ENCODE measurements at regions not wholly inside any gene's neighbourhood (a gene's known extent, or its start where the extent isn't known, plus 50 kb on each side); places are given as distances from the start of the nearest gene placed in this dataset.

DNA sequence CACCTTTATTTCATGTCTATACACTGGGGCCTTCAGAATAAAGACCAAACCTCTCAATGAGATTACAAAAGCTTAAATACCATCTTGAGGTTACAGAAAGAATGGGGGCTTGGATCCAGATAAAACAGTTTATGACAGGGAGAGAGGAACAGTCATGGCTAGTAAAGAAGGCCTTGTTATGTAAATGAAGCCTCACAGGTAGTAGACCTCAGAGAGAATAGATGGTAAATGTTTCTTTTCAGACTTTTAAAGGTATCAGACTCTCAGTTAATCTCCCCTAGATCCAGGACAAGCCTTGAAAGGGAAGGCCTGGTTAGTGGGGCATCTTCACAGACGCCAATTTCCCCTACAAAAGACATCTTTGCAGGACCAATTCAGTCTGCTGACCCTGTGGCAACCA lies 1325.6 kb downstream of the HACE1 start:
- intact Hi-C loops (cut with micrococcal nuclease; ENCODE audit: unreplicated experiment) (no loop called here), in situ Hi-C loops (cut with HindIII; ENCODE audit: low pct_unique_long_range_greater_than_20kb, low sequenced_read_pairs) (no loop called here)
- no peaks in the 10 kb centered on the region for H3K27me3 ChIP-seq (ENCODE audit: control insufficient read depth, insufficient read depth, low read length)
- DNase-seq (ENCODE audit: low read depth, low spot score) (no peak), ATAC-seq (no peak)
- no peak for TF ChIP-seq POLR2AphosphoS5 (IDR thresholded peaks at IDR 0.05; ENCODE audit: low read depth, low read length)
- TF ChIP-seq CTCF (IDR thresholded peaks at IDR 0.05): no peak
- TF ChIP-seq TCF7L2 (IDR thresholded peaks at IDR 0.05; ENCODE audit: low read depth, low read length): no peak
- TF ChIP-seq, protein P1, sequence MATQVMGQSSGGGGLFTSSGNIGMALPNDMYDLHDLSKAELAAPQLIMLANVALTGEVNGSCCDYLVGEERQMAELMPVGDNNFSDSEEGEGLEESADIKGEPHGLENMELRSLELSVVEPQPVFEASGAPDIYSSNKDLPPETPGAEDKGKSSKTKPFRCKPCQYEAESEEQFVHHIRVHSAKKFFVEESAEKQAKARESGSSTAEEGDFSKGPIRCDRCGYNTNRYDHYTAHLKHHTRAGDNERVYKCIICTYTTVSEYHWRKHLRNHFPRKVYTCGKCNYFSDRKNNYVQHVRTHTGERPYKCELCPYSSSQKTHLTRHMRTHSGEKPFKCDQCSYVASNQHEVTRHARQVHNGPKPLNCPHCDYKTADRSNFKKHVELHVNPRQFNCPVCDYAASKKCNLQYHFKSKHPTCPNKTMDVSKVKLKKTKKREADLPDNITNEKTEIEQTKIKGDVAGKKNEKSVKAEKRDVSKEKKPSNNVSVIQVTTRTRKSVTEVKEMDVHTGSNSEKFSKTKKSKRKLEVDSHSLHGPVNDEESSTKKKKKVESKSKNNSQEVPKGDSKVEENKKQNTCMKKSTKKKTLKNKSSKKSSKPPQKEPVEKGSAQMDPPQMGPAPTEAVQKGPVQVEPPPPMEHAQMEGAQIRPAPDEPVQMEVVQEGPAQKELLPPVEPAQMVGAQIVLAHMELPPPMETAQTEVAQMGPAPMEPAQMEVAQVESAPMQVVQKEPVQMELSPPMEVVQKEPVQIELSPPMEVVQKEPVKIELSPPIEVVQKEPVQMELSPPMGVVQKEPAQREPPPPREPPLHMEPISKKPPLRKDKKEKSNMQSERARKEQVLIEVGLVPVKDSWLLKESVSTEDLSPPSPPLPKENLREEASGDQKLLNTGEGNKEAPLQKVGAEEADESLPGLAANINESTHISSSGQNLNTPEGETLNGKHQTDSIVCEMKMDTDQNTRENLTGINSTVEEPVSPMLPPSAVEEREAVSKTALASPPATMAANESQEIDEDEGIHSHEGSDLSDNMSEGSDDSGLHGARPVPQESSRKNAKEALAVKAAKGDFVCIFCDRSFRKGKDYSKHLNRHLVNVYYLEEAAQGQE (IDR thresholded peaks at IDR 0.05; ENCODE audit: insufficient read depth in 1 of 2, low read depth in 2 of 2, low read length in 1 of 2): no peak
- no peak for TF ChIP-seq SIN3A (IDR thresholded peaks at IDR 0.05; ENCODE audit: borderline replicate concordance, insufficient read depth, low read depth, low read length)
- no peak overlapping the region for H3K27ac ChIP-seq (ENCODE audit: low read length)
- no peaks in the 10 kb centered on the region for H3K9me3 ChIP-seq (ENCODE audit: control insufficient read depth, insufficient read depth, low read depth, low read length)
- no peaks in the 10 kb centered on the region for H3K36me3 ChIP-seq (ENCODE audit: control insufficient read depth, insufficient read depth, low read length)
- ChIA-PET POLR2A (no interaction called here), CTCF (no interaction called here)
- BruUV-seq (replicated peaks): no TSS peak
- no peaks in the 10 kb centered on the region for H3K4me1 ChIP-seq (ENCODE audit: control insufficient read depth, insufficient read depth, low read length)
- H3K4me3 ChIP-seq (ENCODE audit: low read depth in 2 of 2, low read length in 2 of 2): no peak overlapping the region

DNA sequence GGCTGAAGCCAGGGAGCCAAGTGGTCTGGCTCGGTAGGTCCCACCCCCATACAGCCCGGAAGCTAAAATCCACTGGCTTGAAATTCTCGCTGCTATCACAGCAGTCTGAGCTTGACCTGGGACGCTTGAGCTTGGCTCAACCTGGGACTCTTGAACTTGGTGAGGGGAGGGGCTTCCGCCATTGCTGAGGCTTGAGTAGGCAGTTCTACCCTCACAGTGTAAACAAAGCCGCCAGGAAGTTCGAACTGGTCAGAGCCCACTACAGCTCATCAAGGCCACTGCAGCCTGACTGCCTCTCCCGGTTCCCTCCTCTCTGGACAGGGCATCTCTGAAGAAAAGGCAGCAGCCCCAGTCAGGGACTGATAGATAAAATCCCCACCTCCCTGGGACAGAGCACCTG lies 1337.7 kb downstream of the HACE1 start:
- H3K36me3 ChIP-seq (ENCODE audit: control insufficient read depth, insufficient read depth, low read length): no peaks in the 10 kb centered on the region
- H3K9me3 ChIP-seq (ENCODE audit: control insufficient read depth, insufficient read depth, low read depth, low read length): no peaks in the 10 kb centered on the region
- ATAC-seq: no peak
- H3K4me3 ChIP-seq (ENCODE audit: low read depth in 2 of 2, low read length in 2 of 2): no peak overlapping the region
- intact Hi-C loops (cut with micrococcal nuclease; ENCODE audit: unreplicated experiment) (no loop called here), in situ Hi-C loops (cut with HindIII; ENCODE audit: low pct_unique_long_range_greater_than_20kb, low sequenced_read_pairs) (no loop called here)
- no peak overlapping the region for H3K27ac ChIP-seq (ENCODE audit: low read length)
- CTCF ChIA-PET: no interaction called here
- BruUV-seq (replicated peaks): no TSS peak
- no peaks in the 10 kb centered on the region for H3K27me3 ChIP-seq (ENCODE audit: control insufficient read depth, insufficient read depth, low read length)
- no peak for DNase-seq (ENCODE audit: low read depth, low spot score)
- POLR2A ChIA-PET: no interaction called here
- H3K4me1 ChIP-seq (ENCODE audit: control insufficient read depth, insufficient read depth, low read length): no peaks in the 10 kb centered on the region
- TF ChIP-seq SIN3A (IDR thresholded peaks at IDR 0.05; ENCODE audit: borderline replicate concordance, insufficient read depth, low read depth, low read length) (no peak), TCF7L2 (IDR thresholded peaks at IDR 0.05; ENCODE audit: low read depth, low read length) (no peak), POLR2AphosphoS5 (IDR thresholded peaks at IDR 0.05; ENCODE audit: low read depth, low read length) (no peak), CTCF (IDR thresholded peaks at IDR 0.05) (no peak)
- TF ChIP-seq, protein P1 (IDR thresholded peaks at IDR 0.05; ENCODE audit: insufficient read depth in 1 of 2, low read depth in 2 of 2, low read length in 1 of 2): no peak

Measured in Panc1 (cell line).